Ishikawa (cell line): ENCODE measurements at regions not wholly inside any gene's neighbourhood (a gene's known extent, or its start where the extent isn't known, plus 50 kb on each side); places are given as distances from the start of the nearest gene placed in this dataset.

Experiments
- CEBPB ChIP-seq: IDR thresholded peaks from 2 replicates; pipeline ENCODE4 v1.6.1; 2012
- CREB1 ChIP-seq: IDR thresholded peaks from 2 replicates; pipeline ENCODE4 v1.6.1; 2012; ENCODE audit warnings: low read depth
- EGR1 ChIP-seq: IDR thresholded peaks from 2 replicates; pipeline ENCODE4 v1.6.1; 2012
- EP300 ChIP-seq: IDR thresholded peaks from 2 replicates; pipeline ENCODE4 v1.6.1; 2012; ENCODE audit warnings: borderline replicate concordance
- FOXM1 ChIP-seq: IDR thresholded peaks from 2 replicates; pipeline ENCODE4 v1.6.1; 2012; ENCODE audit warnings: low read depth, borderline replicate concordance
- NFIC ChIP-seq: IDR thresholded peaks from 2 replicates; pipeline ENCODE4 v1.6.1; 2012
- RAD21 ChIP-seq: IDR thresholded peaks from 2 replicates; pipeline ENCODE4 v1.6.1; 2012; ENCODE audit warnings: low read depth
- TAF1 ChIP-seq: IDR thresholded peaks from 2 replicates; pipeline ENCODE4 v1.6.1; 2012; ENCODE audit warnings: low read depth, mild to moderate bottlenecking
- TCF12 ChIP-seq: IDR thresholded peaks from 2 replicates; pipeline ENCODE4 v1.6.1; 2012; ENCODE audit warnings: low read depth
- TEAD4 ChIP-seq: IDR thresholded peaks from 2 replicates; pipeline ENCODE4 v1.6.1; 2012
- USF1 ChIP-seq: IDR thresholded peaks from 2 replicates; pipeline ENCODE4 v1.6.1; 2012
- YY1 ChIP-seq: IDR thresholded peaks from 2 replicates; pipeline ENCODE4 v1.6.1; 2012; ENCODE audit warnings: low read depth
- ZBTB7A ChIP-seq: IDR thresholded peaks from 2 replicates; pipeline ENCODE4 v1.6.1; 2012; ENCODE audit warnings: low read depth
- TF ChIP-seq, protein P1 (sequence below): IDR thresholded peaks from 2 replicates; pipeline ENCODE4 v1.6.1; 2012
- TF ChIP-seq, protein P2 (sequence below): IDR thresholded peaks from 2 replicates; pipeline ENCODE4 v1.6.1; 2012; ENCODE audit warnings: low read depth, mild to moderate bottlenecking

DNA sequence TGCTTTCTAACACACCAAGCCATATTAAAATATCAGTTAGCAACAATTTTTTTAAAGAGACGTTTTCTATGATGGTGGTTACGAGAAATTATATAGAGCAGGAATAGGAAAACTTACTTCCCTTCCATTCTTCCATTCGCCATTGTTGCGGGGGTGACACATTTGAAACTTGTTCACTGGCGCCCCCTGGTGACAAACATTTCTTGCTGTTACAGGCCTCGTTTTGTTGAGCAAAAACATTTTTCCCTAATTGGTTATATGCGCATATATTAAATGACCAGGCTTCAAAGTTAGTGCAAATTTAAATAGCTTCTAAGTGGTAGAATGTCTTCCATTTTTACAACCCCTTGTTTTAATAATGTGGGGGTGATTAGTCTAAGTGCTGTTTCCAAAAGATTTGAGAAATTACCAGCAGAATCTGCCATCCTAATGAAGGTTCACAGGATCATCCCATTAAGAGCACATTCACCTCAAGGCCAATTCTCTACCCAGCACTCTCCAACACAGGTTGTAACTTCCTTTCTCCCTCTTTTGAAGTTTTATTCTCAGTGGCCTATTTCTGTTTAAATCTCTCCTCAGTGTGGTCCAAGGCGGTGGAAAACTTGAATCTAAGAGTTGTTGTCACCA is 1124.7 kb downstream of the FLRT2 start:
- no peak for TF ChIP-seq ZBTB7A
- TF ChIP-seq RAD21 = peak; percentile 27; the same call in 1 of the 2 replicates
- no peak for TF ChIP-seq EGR1

- TF ChIP-seq, protein P1, sequence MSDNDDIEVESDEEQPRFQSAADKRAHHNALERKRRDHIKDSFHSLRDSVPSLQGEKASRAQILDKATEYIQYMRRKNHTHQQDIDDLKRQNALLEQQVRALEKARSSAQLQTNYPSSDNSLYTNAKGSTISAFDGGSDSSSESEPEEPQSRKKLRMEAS = no peak
Measured at GRCh38 chr14:86652526-86652925, 1122.6 kb downstream of the FLRT2 start.

- TF ChIP-seq FOXM1 = no peak
- no peak for TF ChIP-seq TEAD4
- TF ChIP-seq EP300 = no peak
- no peak for TF ChIP-seq EGR1
- TF ChIP-seq NFIC = no peak
- no peak for TF ChIP-seq CEBPB
- TF ChIP-seq, protein P1 = no peak
Measured at GRCh38 chr14:86646696-86647690, 1117.0 kb downstream of the FLRT2 start.

DNA sequence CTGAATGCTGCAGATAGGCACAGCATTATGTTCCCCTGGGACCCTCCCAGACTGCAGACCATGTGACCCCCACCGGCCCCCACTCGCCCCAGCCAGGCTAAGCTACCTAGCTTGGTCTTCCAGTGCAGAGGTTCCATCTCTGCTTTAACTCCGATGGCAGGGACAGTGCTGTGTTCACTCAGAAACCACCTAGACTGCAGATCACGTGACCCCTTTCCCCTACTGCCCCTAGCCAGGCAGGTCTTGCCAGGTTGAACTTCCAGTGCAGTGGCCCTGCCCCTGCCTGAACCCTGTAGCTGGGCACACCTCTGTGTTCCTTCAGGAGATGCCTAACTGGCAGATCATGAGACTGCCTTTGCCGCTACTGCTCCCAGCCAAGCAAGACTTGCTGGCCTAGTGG is 1116.2 kb downstream of the FLRT2 start:
- TF ChIP-seq, protein P1 = no peak
- no peak for TF ChIP-seq TCF12
- no peak for TF ChIP-seq CEBPB
- TF ChIP-seq ZBTB7A = no peak
- no peak for TF ChIP-seq NFIC
- TF ChIP-seq TAF1 = no peak
- no peak for TF ChIP-seq CREB1
- no peak for TF ChIP-seq YY1
- no peak for TF ChIP-seq EGR1
- TF ChIP-seq, protein P2, sequence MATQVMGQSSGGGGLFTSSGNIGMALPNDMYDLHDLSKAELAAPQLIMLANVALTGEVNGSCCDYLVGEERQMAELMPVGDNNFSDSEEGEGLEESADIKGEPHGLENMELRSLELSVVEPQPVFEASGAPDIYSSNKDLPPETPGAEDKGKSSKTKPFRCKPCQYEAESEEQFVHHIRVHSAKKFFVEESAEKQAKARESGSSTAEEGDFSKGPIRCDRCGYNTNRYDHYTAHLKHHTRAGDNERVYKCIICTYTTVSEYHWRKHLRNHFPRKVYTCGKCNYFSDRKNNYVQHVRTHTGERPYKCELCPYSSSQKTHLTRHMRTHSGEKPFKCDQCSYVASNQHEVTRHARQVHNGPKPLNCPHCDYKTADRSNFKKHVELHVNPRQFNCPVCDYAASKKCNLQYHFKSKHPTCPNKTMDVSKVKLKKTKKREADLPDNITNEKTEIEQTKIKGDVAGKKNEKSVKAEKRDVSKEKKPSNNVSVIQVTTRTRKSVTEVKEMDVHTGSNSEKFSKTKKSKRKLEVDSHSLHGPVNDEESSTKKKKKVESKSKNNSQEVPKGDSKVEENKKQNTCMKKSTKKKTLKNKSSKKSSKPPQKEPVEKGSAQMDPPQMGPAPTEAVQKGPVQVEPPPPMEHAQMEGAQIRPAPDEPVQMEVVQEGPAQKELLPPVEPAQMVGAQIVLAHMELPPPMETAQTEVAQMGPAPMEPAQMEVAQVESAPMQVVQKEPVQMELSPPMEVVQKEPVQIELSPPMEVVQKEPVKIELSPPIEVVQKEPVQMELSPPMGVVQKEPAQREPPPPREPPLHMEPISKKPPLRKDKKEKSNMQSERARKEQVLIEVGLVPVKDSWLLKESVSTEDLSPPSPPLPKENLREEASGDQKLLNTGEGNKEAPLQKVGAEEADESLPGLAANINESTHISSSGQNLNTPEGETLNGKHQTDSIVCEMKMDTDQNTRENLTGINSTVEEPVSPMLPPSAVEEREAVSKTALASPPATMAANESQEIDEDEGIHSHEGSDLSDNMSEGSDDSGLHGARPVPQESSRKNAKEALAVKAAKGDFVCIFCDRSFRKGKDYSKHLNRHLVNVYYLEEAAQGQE = no peak
- TF ChIP-seq RAD21 = no peak

- TF ChIP-seq YY1 (no peak), NFIC (no peak), CREB1 (no peak)
Measured at GRCh38 chr14:86641310-86641709, 1111.4 kb downstream of the FLRT2 start.

- TF ChIP-seq EP300 (no peak), USF1 (no peak), EGR1 (no peak), TAF1 (no peak), FOXM1 (no peak), CEBPB (no peak), YY1 (no peak), NFIC (no peak), ZBTB7A (no peak), TEAD4 (no peak), CREB1 (no peak), RAD21 (no peak), TCF12 (no peak)
- TF ChIP-seq, protein P1 = no peak
- TF ChIP-seq, protein P2 = no peak
Measured at GRCh38 chr14:86640288-86640687, 1110.3 kb downstream of the FLRT2 start.
